Neural cell (in vitro differentiated cells): ENCODE measurements at regions not wholly inside any gene's neighbourhood (a gene's known extent, or its start where the extent isn't known, plus 50 kb on each side); places are given as distances from the start of the nearest gene placed in this dataset.

Experiments
- CTCF ChIP-seq: fragments of 450-650 bp; IDR thresholded peaks from 2 replicates; pipeline ENCODE4 v1.5.1; 2014; ENCODE audit warnings: antibody characterized with exemption, mild to moderate bottlenecking, moderate library complexity; ENCODE audit not compliant: poor library complexity, severe bottlenecking
- POLR2AphosphoS5 ChIP-seq: IDR thresholded peaks from 2 replicates; pipeline ENCODE4 v1.6.1; 2012

GRCh38 chr19:28575816-28576215 is 637.1 kb downstream of the UQCRFS1 start:
- TF ChIP-seq POLR2AphosphoS5 (no peak), CTCF (no peak)
